NB4 (cell line): ENCODE measurements at regions not wholly inside any gene's neighbourhood (a gene's known extent, or its start where the extent isn't known, plus 50 kb on each side); places are given as distances from the start of the nearest gene placed in this dataset.

Source experiments
- DNase-seq: peaks from one replicate; pipeline ENCODE4 v3.0.0; 2010; ENCODE audit warnings: low read depth
- H3K4me3 ChIP-seq: one replicate; pipeline ENCODE4 v1.5.1; 2011; ENCODE audit warnings: mild to moderate bottlenecking, low read depth, low read length, moderate library complexity
- CTCF ChIP-seq: IDR thresholded peaks from one replicate; pipeline ENCODE4 v1.5.1; 2012; ENCODE audit warnings: low read depth, low read length
- MAX ChIP-seq: IDR thresholded peaks from 2 replicates; pipeline ENCODE4 v1.6.1; 2011; ENCODE audit warnings: low read depth, low read length
- MYC ChIP-seq: IDR thresholded peaks from 2 replicates; pipeline ENCODE4 v1.6.1; 2011; ENCODE audit warnings: low read depth, low read length
- POLR2A ChIP-seq: IDR thresholded peaks from 2 replicates; pipeline ENCODE4 v1.6.1; 2011; ENCODE audit warnings: mild to moderate bottlenecking; ENCODE audit not compliant: insufficient read length; ENCODE audit errors: extremely low read depth

- DNase-seq = no peak
- no peak for TF ChIP-seq MYC
- no peak for TF ChIP-seq CTCF
- no peak for TF ChIP-seq POLR2A
- no peak for TF ChIP-seq MAX
- H3K4me3 ChIP-seq = no peak overlapping the region
Observed at GRCh38 chr9:18185196-18185595, 288.8 kb upstream of the ADAMTSL1 start.

GRCh38 chr9:18188971-18189370 is 285.0 kb upstream of the ADAMTSL1 start:
- DNase-seq = no peak
- H3K4me3 ChIP-seq = no peak overlapping the region
- TF ChIP-seq MYC = no peak

GRCh38 chr9:18189871-18190670 is 283.9 kb upstream of the ADAMTSL1 start:
- TF ChIP-seq POLR2A (no peak), CTCF (no peak)
- no peak for DNase-seq

GRCh38 chr9:18190671-18191374 is 283.1 kb upstream of the ADAMTSL1 start:
- peak; percentile 17 for DNase-seq
- peak; percentile 12 for TF ChIP-seq CTCF
- TF ChIP-seq MAX = no peak
- TF ChIP-seq MYC = no peak
- no peak overlapping the region for H3K4me3 ChIP-seq

More at GRCh38 chr9:18189871-18190670, 283.9 kb upstream of the ADAMTSL1 start:
- no peak overlapping the region for H3K4me3 ChIP-seq

GRCh38 chr9:18194316-18194715 is 279.6 kb upstream of the ADAMTSL1 start:
- no peak for TF ChIP-seq MAX
- no peak for TF ChIP-seq CTCF
- no peak for TF ChIP-seq MYC
- no peak for TF ChIP-seq POLR2A
- no peak overlapping the region for H3K4me3 ChIP-seq
- DNase-seq = no peak

- no peak for DNase-seq
- H3K4me3 ChIP-seq = no peak overlapping the region
- TF ChIP-seq CTCF (no peak), MAX (no peak), POLR2A (no peak), MYC (no peak)
Observed at GRCh38 chr9:18195223-18195622, 278.7 kb upstream of the ADAMTSL1 start.
